ENCODE measurements at regions not wholly inside any gene's neighbourhood (a gene's known extent, or its start where the extent isn't known, plus 50 kb on each side); places are given as distances from the start of the nearest gene placed in this dataset.

- TF ChIP-seq, protein P1, sequence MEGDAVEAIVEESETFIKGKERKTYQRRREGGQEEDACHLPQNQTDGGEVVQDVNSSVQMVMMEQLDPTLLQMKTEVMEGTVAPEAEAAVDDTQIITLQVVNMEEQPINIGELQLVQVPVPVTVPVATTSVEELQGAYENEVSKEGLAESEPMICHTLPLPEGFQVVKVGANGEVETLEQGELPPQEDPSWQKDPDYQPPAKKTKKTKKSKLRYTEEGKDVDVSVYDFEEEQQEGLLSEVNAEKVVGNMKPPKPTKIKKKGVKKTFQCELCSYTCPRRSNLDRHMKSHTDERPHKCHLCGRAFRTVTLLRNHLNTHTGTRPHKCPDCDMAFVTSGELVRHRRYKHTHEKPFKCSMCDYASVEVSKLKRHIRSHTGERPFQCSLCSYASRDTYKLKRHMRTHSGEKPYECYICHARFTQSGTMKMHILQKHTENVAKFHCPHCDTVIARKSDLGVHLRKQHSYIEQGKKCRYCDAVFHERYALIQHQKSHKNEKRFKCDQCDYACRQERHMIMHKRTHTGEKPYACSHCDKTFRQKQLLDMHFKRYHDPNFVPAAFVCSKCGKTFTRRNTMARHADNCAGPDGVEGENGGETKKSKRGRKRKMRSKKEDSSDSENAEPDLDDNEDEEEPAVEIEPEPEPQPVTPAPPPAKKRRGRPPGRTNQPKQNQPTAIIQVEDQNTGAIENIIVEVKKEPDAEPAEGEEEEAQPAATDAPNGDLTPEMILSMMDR (IDR thresholded peaks at IDR 0.05; ENCODE audit: borderline replicate concordance), result no peak
- H3K36me3 ChIP-seq, result no peaks in the 10 kb centered on the region
- no peaks in the 10 kb centered on the region for H3K4me1 ChIP-seq
- H3K27me3 ChIP-seq (ENCODE audit: low read depth), result peaks cover 43% of the 10 kb centered on the region
- intact Hi-C loops (cut with micrococcal nuclease), result no loop called here
- no peak overlapping the region for H3K4me3 ChIP-seq
- H3K9me3 ChIP-seq (replicated peaks), result peaks cover 4% of the 10 kb centered on the region
- H3K27ac ChIP-seq (replicated peaks), result no peak overlapping the region
- DNase-seq, result no peak
These were observed 121.7 kb upstream of the RUNX1 start for GRCh38 chr21:35170818-35171217.

- DNase-seq, result no peak
- intact Hi-C loops (cut with micrococcal nuclease), result no loop called here
These were observed 121.1 kb upstream of the RUNX1 start for GRCh38 chr21:35170244-35170643.

DNA sequence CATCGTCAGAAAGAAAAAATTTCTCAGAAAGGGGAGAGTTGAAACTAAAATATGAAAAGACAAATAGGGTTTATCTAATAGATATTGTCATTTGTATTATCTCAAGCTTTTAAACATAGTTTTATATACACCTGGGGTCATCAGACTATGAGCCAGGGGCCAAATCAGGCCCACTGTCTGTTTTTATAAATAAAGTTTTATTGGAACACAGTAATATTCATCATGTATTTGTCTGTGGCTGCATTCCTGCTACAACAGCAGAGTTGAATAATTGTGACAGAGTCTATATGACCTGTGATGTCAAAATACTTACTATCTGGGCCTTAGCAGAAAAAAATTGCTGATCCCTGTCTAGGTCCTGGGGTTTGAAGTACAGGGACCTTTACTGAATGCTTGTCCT is 120.5 kb upstream of the RUNX1 start:
- intact Hi-C loops (cut with micrococcal nuclease), result no loop called here
- TF ChIP-seq, protein P1 (IDR thresholded peaks at IDR 0.05; ENCODE audit: borderline replicate concordance), result no peak

More at GRCh38 chr21:35170244-35170643, 121.1 kb upstream of the RUNX1 start:
- Histone ChIP-seq H3K4me3 (no peak overlapping the region), H3K4me1 (no peaks in the 10 kb centered on the region), H3K36me3 (no peaks in the 10 kb centered on the region), H3K27me3 (ENCODE audit: low read depth) (peaks cover 43% of the 10 kb centered on the region), H3K27ac (replicated peaks) (no peak overlapping the region), H3K9me3 (replicated peaks) (peaks cover 4% of the 10 kb centered on the region)
- TF ChIP-seq, protein P1 (IDR thresholded peaks at IDR 0.05; ENCODE audit: borderline replicate concordance), result no peak

GRCh38 chr21:35168735-35169134 is 119.6 kb upstream of the RUNX1 start:
- Histone ChIP-seq H3K4me1 (no peaks in the 10 kb centered on the region), H3K9me3 (replicated peaks) (peaks cover 6% of the 10 kb centered on the region), H3K4me3 (no peak overlapping the region), H3K27me3 (ENCODE audit: low read depth) (peaks cover 43% of the 10 kb centered on the region), H3K36me3 (no peaks in the 10 kb centered on the region), H3K27ac (replicated peaks) (no peak overlapping the region)
- intact Hi-C loops (cut with micrococcal nuclease), result no loop called here
- TF ChIP-seq, protein P1 (IDR thresholded peaks at IDR 0.05; ENCODE audit: borderline replicate concordance), result no peak
- no peak for DNase-seq

More for the DNA sequence above, 120.5 kb upstream of the RUNX1 start:
- Histone ChIP-seq H3K4me3 (no peak overlapping the region), H3K9me3 (replicated peaks) (peaks cover 6% of the 10 kb centered on the region), H3K4me1 (no peaks in the 10 kb centered on the region), H3K36me3 (no peaks in the 10 kb centered on the region), H3K27ac (replicated peaks) (no peak overlapping the region), H3K27me3 (ENCODE audit: low read depth) (peaks cover 43% of the 10 kb centered on the region)
- DNase-seq, result no peak

DNA sequence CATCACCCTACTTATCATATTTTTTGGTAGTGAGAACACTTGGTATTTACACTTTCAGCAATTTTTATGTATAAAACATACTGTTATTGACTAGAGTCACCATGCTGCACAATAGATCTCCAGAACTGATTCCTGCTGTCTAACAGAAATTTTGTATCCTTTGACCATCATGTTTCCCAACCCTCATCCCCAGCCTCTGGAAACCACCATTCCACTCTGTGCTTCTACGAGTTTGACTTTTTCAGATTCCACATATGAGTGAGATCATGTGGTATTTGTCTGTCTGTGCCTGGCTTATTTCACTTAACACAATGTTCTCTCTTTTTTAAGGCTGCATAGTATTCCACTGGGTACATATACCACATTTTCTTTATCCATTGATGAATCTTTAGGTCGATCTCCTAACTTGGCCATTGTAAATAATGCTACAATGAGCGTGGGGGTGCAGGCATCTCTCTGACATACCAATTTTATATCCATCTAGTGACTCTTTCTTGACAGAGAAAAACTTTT is 115.9 kb upstream of the RUNX1 start:
- TF ChIP-seq, protein P1 (IDR thresholded peaks at IDR 0.05; ENCODE audit: borderline replicate concordance), result no peak
- no peak for DNase-seq
- Histone ChIP-seq H3K36me3 (no peaks in the 10 kb centered on the region), H3K4me1 (no peaks in the 10 kb centered on the region), H3K27ac (replicated peaks) (no peak overlapping the region), H3K4me3 (no peak overlapping the region), H3K27me3 (ENCODE audit: low read depth) (peaks cover 29% of the 10 kb centered on the region), H3K9me3 (replicated peaks) (peaks cover 6% of the 10 kb centered on the region)
- intact Hi-C loops (cut with micrococcal nuclease), result no loop called here

Measured in left ventricle myocardium inferior (tissue), 1 donor.